ENCODE measurements at regions not wholly inside any gene's neighbourhood (a gene's known extent, or its start where the extent isn't known, plus 50 kb on each side); places are given as distances from the start of the nearest gene placed in this dataset.

- no peaks in the 10 kb centered on the region for H3K4me1 ChIP-seq (ENCODE audit: control insufficient read depth in 1 of 2, low read depth in 2 of 2)
- no peaks in the 10 kb centered on the region for H3K27me3 ChIP-seq (replicated peaks; ENCODE audit: insufficient read depth)
- H3K9me3 ChIP-seq, result peaks cover under 1% of the 10 kb centered on the region
- no peak overlapping the region for H3K4me3 ChIP-seq
- ATAC-seq (ENCODE audit: insufficient number of reproducible peaks, low FRiP score, low read depth) (no peak), DNase-seq (ENCODE audit: low spot score) (no peak)
- H3K27ac ChIP-seq, result no peak overlapping the region
- H3K36me3 ChIP-seq, result no peaks in the 10 kb centered on the region
- no peak for TF ChIP-seq CTCF (IDR thresholded peaks at IDR 0.05)
These were observed 242.0 kb downstream of the BRD1 start for GRCh38 chr22:49585461-49586243.

- no peak for DNase-seq (ENCODE audit: low spot score)
- no peak for ATAC-seq (ENCODE audit: insufficient number of reproducible peaks, low FRiP score, low read depth)
- H3K27me3 ChIP-seq (replicated peaks; ENCODE audit: insufficient read depth), result no peaks in the 10 kb centered on the region
- no peaks in the 10 kb centered on the region for H3K36me3 ChIP-seq
- no peak for TF ChIP-seq CTCF (IDR thresholded peaks at IDR 0.05)
- H3K4me1 ChIP-seq (ENCODE audit: control insufficient read depth in 1 of 2, low read depth in 2 of 2), result no peaks in the 10 kb centered on the region
- no peak overlapping the region for H3K4me3 ChIP-seq
- no peak overlapping the region for H3K27ac ChIP-seq
- peaks cover 9% of the 10 kb centered on the region for H3K9me3 ChIP-seq
These were observed 243.7 kb downstream of the BRD1 start for GRCh38 chr22:49583886-49584505.

GRCh38 chr22:49583341-49583740 lies 244.3 kb downstream of the BRD1 start:
- Histone ChIP-seq H3K4me1 (ENCODE audit: control insufficient read depth in 1 of 2, low read depth in 2 of 2) (no peaks in the 10 kb centered on the region), H3K4me3 (no peak overlapping the region), H3K27ac (no peak overlapping the region), H3K27me3 (replicated peaks; ENCODE audit: insufficient read depth) (no peaks in the 10 kb centered on the region), H3K9me3 (peaks cover 9% of the 10 kb centered on the region), H3K36me3 (no peaks in the 10 kb centered on the region)
- DNase-seq (ENCODE audit: low spot score), result no peak
- no peak for TF ChIP-seq CTCF (IDR thresholded peaks at IDR 0.05)
- no peak for ATAC-seq (ENCODE audit: insufficient number of reproducible peaks, low FRiP score, low read depth)

GRCh38 chr22:49582678-49583077 lies 245.0 kb downstream of the BRD1 start:
- Histone ChIP-seq H3K4me3 (no peak overlapping the region), H3K27me3 (replicated peaks; ENCODE audit: insufficient read depth) (no peaks in the 10 kb centered on the region), H3K27ac (no peak overlapping the region), H3K4me1 (ENCODE audit: control insufficient read depth in 1 of 2, low read depth in 2 of 2) (no peaks in the 10 kb centered on the region), H3K9me3 (peaks cover 9% of the 10 kb centered on the region), H3K36me3 (no peaks in the 10 kb centered on the region)
- TF ChIP-seq CTCF (IDR thresholded peaks at IDR 0.05), result no peak
- DNase-seq (ENCODE audit: low spot score), result no peak
- ATAC-seq (ENCODE audit: insufficient number of reproducible peaks, low FRiP score, low read depth), result no peak

GRCh38 chr22:49582181-49582580 lies 245.5 kb downstream of the BRD1 start:
- no peak for TF ChIP-seq CTCF (IDR thresholded peaks at IDR 0.05)
- Histone ChIP-seq H3K27ac (no peak overlapping the region), H3K4me1 (ENCODE audit: control insufficient read depth in 1 of 2, low read depth in 2 of 2) (no peaks in the 10 kb centered on the region), H3K27me3 (replicated peaks; ENCODE audit: insufficient read depth) (no peaks in the 10 kb centered on the region), H3K4me3 (no peak overlapping the region), H3K36me3 (no peaks in the 10 kb centered on the region), H3K9me3 (peaks cover 9% of the 10 kb centered on the region)
- DNase-seq (ENCODE audit: low spot score), result no peak
- ATAC-seq (ENCODE audit: insufficient number of reproducible peaks, low FRiP score, low read depth), result no peak
